ENCODE measurements at regions not wholly inside any gene's neighbourhood (a gene's known extent, or its start where the extent isn't known, plus 50 kb on each side); places are given as distances from the start of the nearest gene placed in this dataset.
"Not testable (repeated sequence)": the region's sequence is repeated elsewhere in the genome, so short reads cannot be mapped to it uniquely, and the experiment has no call there.

DNA sequence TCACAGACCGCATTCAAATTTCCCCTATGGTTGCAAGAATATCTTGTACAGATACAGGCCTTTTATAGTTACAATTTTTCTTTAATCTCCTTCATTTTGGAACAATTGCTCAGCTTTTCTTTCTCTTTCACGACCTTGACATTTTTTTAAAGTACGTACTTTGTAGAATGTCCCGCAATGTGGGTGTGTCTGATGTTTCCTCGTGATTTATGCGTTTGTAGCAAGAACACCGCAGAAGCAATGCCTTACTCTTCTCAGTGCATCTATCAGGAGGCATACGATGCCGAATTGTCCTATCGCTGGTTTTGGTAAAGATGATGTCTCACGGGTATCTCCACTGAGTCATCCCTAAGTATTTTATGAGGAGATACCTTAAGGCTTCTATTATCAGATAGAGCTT is 76.9 kb upstream of the RALGPS2 start:
- Mint-ChIP-seq H3K36me3 (ENCODE audit: low read depth) (no peaks in the 10 kb centered on the region), H3K27me3 (ENCODE audit: low read depth) (peaks cover 14% of the 10 kb centered on the region), H3K9me3 (no peaks in the 10 kb centered on the region), H3K27ac (no peak overlapping the region), H3K4me1 (ENCODE audit: low read depth) (no peaks in the 10 kb centered on the region), H3K4me3 (no peak overlapping the region)
- no peak for DNase-seq
- intact Hi-C loops (cut with micrococcal nuclease), result no loop called here
- CTCF ChIA-PET, result no interaction called here

DNA sequence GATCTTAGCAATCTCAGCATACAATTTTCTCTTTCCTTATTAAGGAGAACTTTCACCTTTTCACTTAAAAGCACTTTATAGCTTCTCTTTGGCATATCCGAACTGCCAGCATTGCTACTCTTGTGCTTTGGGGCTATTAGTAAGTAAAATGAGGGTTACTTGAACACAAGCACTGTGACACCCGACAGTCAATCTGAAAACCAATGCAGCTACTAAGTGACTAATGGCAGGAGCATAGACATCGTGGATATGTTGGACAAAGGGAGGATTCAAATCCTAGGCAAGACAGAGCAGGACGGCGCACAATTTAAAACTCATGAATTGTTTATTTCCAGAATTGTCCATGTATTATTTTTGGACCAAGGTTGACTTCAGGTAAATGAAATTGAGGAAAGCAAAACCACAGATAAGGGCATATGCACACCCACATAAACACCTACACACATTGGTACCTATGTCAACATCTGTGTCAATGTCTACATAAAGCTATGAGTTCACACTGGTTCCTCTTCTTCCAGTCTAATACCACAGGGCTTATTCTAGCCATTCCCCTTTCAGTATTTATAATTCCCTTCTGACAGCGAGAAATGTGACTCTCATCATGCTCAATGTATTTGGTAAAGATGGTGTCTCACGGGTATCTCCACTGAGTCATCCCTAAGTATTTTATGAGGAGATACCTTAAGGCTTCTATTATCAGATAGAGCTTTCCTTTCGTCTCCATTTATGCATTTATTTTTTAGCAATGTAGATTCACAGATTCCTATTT is 75.3 kb upstream of the RALGPS2 start:
- Mint-ChIP-seq H3K27me3 (ENCODE audit: low read depth) (peaks cover 14% of the 10 kb centered on the region), H3K4me3 (no peak overlapping the region), H3K9me3 (no peaks in the 10 kb centered on the region), H3K36me3 (ENCODE audit: low read depth) (no peaks in the 10 kb centered on the region), H3K4me1 (ENCODE audit: low read depth) (no peaks in the 10 kb centered on the region), H3K27ac (no peak overlapping the region)
- intact Hi-C loops (cut with micrococcal nuclease), result no loop called here
- no peak for DNase-seq
- CTCF ChIA-PET, result no interaction called here

DNA sequence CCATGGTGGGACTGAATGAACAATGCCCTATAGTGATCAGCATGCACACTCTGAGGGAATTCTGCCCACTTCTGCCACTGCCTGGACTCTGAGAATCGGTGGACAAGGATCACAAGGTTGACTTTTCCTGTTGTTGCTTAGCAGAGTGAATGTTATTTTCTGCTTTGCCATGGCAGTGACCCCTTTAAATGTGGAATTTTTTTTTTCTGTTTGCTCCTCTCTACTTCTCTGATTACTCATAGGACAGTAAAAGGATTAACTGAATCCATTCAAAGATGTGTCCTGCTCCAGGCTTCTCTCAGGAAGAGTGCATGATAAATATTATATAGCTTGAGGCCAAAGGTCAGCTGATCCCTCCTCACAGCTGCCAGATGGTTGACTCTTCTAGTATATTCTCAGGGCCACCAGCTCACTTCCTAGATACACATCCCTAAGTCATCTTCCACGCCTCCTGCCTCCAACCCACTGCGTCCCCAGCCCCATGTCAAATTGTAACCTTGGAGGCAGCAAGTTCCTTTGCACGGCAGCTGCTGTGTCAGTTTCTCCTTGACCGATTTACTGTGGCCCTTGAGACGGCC is 74.0 kb upstream of the RALGPS2 start:
- DNase-seq, result no peak
- intact Hi-C loops (cut with micrococcal nuclease), result no loop called here
- Mint-ChIP-seq H3K36me3 (ENCODE audit: low read depth) (no peaks in the 10 kb centered on the region), H3K9me3 (no peaks in the 10 kb centered on the region), H3K4me3 (no peak overlapping the region), H3K27ac (no peak overlapping the region), H3K4me1 (ENCODE audit: low read depth) (no peaks in the 10 kb centered on the region), H3K27me3 (ENCODE audit: low read depth) (peaks cover 14% of the 10 kb centered on the region)
- CTCF ChIA-PET, result no interaction called here

DNA sequence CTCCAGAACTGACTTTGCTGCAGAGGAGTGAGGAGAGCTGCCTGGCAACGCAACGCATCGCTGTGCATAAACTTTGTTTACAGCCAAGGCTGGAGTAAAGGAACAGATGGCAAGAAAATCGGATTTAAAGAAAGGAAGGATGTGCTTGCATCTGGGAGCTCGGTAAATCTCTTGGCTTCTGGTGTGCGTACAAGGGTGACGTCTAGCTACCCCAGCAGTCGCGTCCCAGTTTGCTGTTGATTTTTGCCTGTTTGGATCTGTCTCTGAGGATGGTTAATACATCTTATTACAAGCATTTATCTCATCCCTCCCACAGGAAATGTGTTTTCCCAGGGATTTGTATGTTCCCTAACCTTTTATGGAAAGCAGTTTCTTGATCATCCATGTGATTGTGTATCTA is 73.3 kb upstream of the RALGPS2 start:
- no peaks in the 10 kb centered on the region for H3K9me3 Mint-ChIP-seq
- H3K27ac Mint-ChIP-seq, result no peak overlapping the region
- CTCF ChIA-PET, result no interaction called here
- no peaks in the 10 kb centered on the region for H3K4me1 Mint-ChIP-seq (ENCODE audit: low read depth)
- peaks cover 13% of the 10 kb centered on the region for H3K27me3 Mint-ChIP-seq (ENCODE audit: low read depth)
- intact Hi-C loops (cut with micrococcal nuclease), result no loop called here
- no peak for DNase-seq
- H3K4me3 Mint-ChIP-seq, result no peak overlapping the region
- no peaks in the 10 kb centered on the region for H3K36me3 Mint-ChIP-seq (ENCODE audit: low read depth)

DNA sequence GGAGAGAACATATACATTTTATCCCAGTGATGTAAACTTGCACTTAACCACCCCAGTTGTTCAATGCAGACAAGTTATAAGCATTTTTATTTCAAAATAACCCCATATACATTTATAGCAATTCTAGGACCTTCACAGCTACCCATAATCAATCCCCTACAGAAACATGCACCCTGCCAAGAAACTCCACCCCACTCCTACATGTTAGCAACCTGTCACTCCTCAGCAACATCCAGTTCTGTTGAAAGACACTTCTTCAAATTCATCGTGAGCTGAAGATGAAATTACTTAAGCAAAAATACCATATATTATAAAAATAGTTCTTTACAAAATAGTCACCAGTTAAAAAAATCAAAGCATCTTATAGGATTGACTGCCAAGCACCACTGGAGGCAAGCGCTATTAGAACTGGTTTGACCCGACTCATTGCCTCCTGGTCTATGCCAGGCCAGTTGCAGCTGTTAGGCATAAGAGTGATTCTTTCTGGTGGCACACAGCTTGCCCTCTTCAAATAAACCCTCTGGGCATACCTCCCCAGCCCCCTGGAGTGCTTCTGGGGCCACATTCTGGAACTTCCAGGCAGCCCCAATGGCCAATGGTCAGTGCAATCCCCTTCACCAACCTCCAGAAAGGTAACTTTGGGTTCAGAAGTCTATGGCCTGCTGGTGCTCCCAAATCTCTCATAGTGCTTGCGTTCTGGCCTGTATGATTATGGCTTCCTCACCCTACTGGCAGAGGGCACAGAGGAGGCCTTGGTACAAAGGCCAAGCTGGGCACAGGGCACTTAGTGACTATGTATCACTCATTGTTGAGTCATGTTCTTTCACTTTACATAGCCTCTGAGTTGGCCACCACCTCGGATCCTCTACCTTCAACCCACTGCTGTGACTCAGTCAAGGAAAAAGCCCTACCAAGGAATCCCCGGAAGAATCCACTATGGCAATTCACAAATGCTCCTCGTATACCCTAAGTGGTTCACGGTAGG is 72.2 kb upstream of the RALGPS2 start:
- Mint-ChIP-seq H3K27me3 (ENCODE audit: low read depth) (peaks cover 11% of the 10 kb centered on the region), H3K27ac (no peak overlapping the region), H3K4me1 (ENCODE audit: low read depth) (no peaks in the 10 kb centered on the region), H3K36me3 (ENCODE audit: low read depth) (no peaks in the 10 kb centered on the region), H3K9me3 (no peaks in the 10 kb centered on the region), H3K4me3 (no peak overlapping the region)
- intact Hi-C loops (cut with micrococcal nuclease), result no loop called here
- DNase-seq, result no peak
- CTCF ChIA-PET, result no interaction called here

DNA sequence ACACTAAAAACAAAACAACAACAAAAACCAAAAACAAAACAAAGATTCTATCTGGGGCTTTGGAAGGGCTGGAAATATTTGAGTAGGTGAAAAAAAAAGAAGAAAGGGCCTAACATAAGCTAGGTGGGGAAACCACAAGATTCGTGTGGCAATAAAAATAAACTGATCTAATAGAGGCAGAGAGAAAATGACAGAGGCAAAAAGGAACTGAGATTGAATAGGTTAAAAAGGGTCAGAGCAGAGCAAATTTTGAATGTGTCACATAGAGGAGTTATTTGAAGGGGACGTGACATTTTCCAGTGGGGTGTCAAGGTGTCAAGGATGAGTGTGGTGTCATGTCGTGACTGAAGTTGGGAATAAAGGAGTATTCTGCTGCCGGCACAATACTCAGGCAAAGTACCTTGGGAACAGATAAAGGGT is 65.2 kb upstream of the RALGPS2 start:
- Mint-ChIP-seq H3K36me3 (ENCODE audit: low read depth) (no peaks in the 10 kb centered on the region), H3K27ac (no peak overlapping the region), H3K9me3 (no peaks in the 10 kb centered on the region), H3K4me3 (no peak overlapping the region), H3K4me1 (ENCODE audit: low read depth) (no peaks in the 10 kb centered on the region), H3K27me3 (ENCODE audit: low read depth) (peaks cover 6% of the 10 kb centered on the region)
- no peak for DNase-seq
- CTCF ChIA-PET, result no interaction called here
- intact Hi-C loops (cut with micrococcal nuclease), result no loop called here

DNA sequence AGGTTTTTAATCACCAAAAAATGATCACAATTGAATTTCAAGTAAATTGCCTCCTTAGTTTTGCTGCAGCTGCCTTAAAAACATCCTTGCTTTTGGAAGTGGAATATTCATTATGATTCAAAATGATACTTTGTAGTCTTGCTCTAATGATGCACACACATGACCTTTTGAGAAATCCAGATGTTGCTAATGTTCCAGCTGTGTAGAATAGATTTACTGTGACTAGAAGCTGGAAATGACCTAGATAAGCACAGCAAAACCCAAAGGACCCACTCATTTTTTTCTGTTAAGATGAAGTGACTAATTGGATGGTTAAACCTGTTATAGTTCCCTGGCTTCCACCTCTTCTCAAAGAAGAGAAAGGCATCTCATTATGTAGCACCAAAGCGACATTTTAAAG is 64.6 kb upstream of the RALGPS2 start:
- no peaks in the 10 kb centered on the region for H3K36me3 Mint-ChIP-seq (ENCODE audit: low read depth)
- no peak overlapping the region for H3K4me3 Mint-ChIP-seq
- DNase-seq, result no peak
- H3K27me3 Mint-ChIP-seq (ENCODE audit: low read depth), result peaks cover 6% of the 10 kb centered on the region
- no peaks in the 10 kb centered on the region for H3K9me3 Mint-ChIP-seq
- intact Hi-C loops (cut with micrococcal nuclease), result no loop called here
- H3K27ac Mint-ChIP-seq, result no peak overlapping the region
- no peaks in the 10 kb centered on the region for H3K4me1 Mint-ChIP-seq (ENCODE audit: low read depth)
- CTCF ChIA-PET, result no interaction called here

DNA sequence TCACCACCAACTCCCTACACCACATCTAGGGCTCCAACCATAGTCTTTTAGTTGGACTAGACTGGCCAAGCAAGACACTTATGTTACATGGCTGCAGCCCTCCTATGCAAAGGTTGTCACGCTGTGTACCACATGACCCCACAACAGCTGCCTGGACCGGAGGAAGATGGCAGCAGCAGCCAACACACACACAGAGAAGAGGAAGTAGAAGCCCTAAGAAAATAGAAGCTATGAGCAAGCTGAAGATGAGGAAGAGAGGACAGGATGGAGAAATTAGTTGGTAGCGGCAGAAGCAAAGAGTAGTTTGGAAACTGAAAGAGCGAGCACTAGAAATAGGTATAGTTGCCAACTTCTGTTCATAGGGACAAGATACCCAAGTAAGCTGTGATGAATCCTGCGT is 60.8 kb upstream of the RALGPS2 start:
- H3K9me3 Mint-ChIP-seq, result no peaks in the 10 kb centered on the region
- no peak for DNase-seq
- peaks cover 7% of the 10 kb centered on the region for H3K27me3 Mint-ChIP-seq (ENCODE audit: low read depth)
- H3K4me3 Mint-ChIP-seq, result no peak overlapping the region
- H3K4me1 Mint-ChIP-seq (ENCODE audit: low read depth), result no peaks in the 10 kb centered on the region
- CTCF ChIA-PET, result no interaction called here
- H3K27ac Mint-ChIP-seq, result no peak overlapping the region
- intact Hi-C loops (cut with micrococcal nuclease), result no loop called here
- H3K36me3 Mint-ChIP-seq (ENCODE audit: low read depth), result no peaks in the 10 kb centered on the region

DNA sequence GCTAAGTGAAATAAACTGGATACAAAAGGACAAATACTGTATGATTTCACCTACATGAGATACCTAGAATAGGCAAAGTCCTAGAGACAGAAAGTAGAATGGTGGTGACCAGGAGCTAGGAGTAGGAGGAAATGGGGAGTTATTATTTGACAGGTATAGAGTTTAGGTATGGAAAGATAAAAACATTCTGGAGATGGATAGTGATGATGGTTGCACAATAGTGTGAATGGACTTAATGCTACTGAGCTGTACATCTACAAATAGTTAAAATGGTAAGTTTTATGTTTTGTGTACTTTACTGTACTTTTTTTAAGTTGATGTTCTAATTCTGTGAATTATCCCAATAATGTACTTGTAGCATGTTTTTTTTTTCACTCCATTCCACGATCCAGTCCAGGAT is 59.5 kb upstream of the RALGPS2 start:
- Mint-ChIP-seq H3K36me3 (ENCODE audit: low read depth) (no peaks in the 10 kb centered on the region), H3K4me1 (ENCODE audit: low read depth) (no peaks in the 10 kb centered on the region), H3K27ac (no peak overlapping the region), H3K4me3 (no peak overlapping the region), H3K9me3 (no peaks in the 10 kb centered on the region), H3K27me3 (ENCODE audit: low read depth) (peaks cover 9% of the 10 kb centered on the region)
- CTCF ChIA-PET, result interaction anchor here (0.7 kb wide), 1 partner anchor 61 kb away, joined by 4 read pairs; no protein-coding TSS in a partner anchor
- intact Hi-C loops (cut with micrococcal nuclease), result no loop called here
- DNase-seq, result no peak

DNA sequence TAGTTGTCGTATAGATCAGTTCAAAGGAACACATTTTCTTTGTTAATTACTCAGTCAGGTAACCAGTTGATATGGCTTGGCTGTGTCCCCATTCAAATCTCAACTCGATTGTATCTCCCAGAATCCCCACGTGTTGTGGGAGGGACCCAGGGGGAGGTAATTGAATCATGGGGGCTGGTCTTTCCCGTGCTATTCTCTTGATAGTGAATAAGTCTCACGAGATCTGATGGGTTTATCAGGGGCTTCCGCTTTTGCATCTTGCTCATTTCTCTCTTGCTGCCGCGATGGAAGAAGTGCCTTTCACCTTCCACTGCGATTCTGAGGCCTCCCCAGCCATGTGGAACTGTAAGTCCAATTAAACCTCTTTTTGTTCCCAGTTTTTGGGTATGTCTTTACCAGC is 58.2 kb upstream of the RALGPS2 start:
- H3K36me3 Mint-ChIP-seq (ENCODE audit: low read depth); H3K27ac Mint-ChIP-seq; DNase-seq; H3K9me3 Mint-ChIP-seq; H3K27me3 Mint-ChIP-seq (ENCODE audit: low read depth); intact Hi-C loops (cut with micrococcal nuclease); H3K4me3 Mint-ChIP-seq; H3K4me1 Mint-ChIP-seq (ENCODE audit: low read depth); CTCF ChIA-PET: not testable (repeated sequence)

DNA sequence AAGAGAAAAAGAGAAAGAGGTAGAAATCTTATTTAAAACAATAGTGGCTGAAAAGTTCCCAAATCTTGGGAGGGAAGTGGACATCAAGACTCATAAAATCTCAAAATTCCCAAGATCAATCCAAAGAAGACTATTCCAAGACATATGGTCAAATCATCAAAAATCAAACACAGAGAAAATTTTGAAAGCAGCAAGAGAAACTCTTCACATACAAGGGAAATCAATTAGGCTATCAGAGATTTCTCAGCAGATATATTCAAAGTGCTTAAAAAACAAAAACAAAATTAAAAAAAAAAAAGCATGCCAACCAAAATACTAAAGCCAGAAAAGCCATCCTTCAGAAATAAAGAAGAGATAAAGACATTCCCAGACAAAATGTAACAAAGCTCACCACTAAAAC is 52.6 kb upstream of the RALGPS2 start:
- CTCF ChIA-PET, result no interaction called here
- peaks cover 4% of the 10 kb centered on the region for H3K9me3 Mint-ChIP-seq
- no peaks in the 10 kb centered on the region for H3K4me1 Mint-ChIP-seq (ENCODE audit: low read depth)
- intact Hi-C loops (cut with micrococcal nuclease), result no loop called here
- peaks cover 3% of the 10 kb centered on the region for H3K36me3 Mint-ChIP-seq (ENCODE audit: low read depth)
- H3K27me3 Mint-ChIP-seq (ENCODE audit: low read depth), result peaks cover 7% of the 10 kb centered on the region
- H3K4me3 Mint-ChIP-seq, result no peak overlapping the region
- DNase-seq, result no peak
- no peak overlapping the region for H3K27ac Mint-ChIP-seq

DNA sequence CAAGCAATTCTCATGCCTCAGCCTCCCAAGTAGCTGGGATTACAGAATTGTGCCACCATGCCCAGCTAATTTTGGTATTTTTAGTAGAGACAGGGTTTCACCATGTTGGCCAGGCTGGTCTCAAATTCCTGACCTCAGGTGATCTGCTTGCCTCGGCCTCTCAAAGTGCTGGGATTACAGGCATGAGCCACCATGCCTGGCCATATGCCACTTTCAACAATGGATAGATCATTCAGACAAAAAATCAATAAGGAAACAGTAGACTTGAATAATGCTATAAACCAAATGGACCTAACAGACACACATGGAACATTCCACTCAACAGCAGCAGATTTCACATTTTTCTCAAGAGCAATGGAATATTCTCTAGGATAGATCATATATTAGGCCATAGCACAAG is 50.5 kb upstream of the RALGPS2 start:
- H3K9me3 Mint-ChIP-seq; H3K4me1 Mint-ChIP-seq (ENCODE audit: low read depth); H3K27ac Mint-ChIP-seq; H3K36me3 Mint-ChIP-seq (ENCODE audit: low read depth); intact Hi-C loops (cut with micrococcal nuclease); H3K4me3 Mint-ChIP-seq; CTCF ChIA-PET; DNase-seq: not testable (repeated sequence)
- H3K27me3 Mint-ChIP-seq (ENCODE audit: low read depth), result peaks cover 11% of the 10 kb centered on the region

Data from activated naive CD4-positive, alpha-beta T cell treated with anti-CD3 and anti-CD28 coated beads for 36 hours (primary cell).